ENCODE measurements at regions not wholly inside any gene's neighbourhood (a gene's known extent, or its start where the extent isn't known, plus 50 kb on each side); places are given as distances from the start of the nearest gene placed in this dataset.

GRCh38 chr3:15942462-15942861 lies 144.7 kb upstream of the ANKRD28 start:
- Histone ChIP-seq H4K20me1 (replicated peaks; ENCODE audit: control insufficient read depth, extremely low read depth, insufficient read depth, low read length) (no peaks in the 10 kb centered on the region), H3K27ac (ENCODE audit: insufficient read depth, low read depth, low read length) (no peak overlapping the region), H3K9me3 (replicated peaks; ENCODE audit: control insufficient read depth, insufficient read depth, low read length) (no peaks in the 10 kb centered on the region), H3K4me1 (ENCODE audit: control insufficient read depth, extremely low read depth, insufficient read depth, low read length) (no peaks in the 10 kb centered on the region), H3K4me2 (ENCODE audit: insufficient read depth, low read length) (no peak overlapping the region), H3K27me3 (ENCODE audit: control insufficient read depth in 2 of 2, insufficient read depth in 2 of 2, low read length in 2 of 2) (peaks cover 0 to 6% of the 10 kb centered on the region in 2 experiments), H3K79me2 (ENCODE audit: control insufficient read depth, insufficient read depth, low read length) (no peaks in the 10 kb centered on the region), H2AFZ (ENCODE audit: low read depth, low read length) (no peak overlapping the region), H3K9me1 (replicated peaks; ENCODE audit: control insufficient read depth, extremely low read depth, insufficient read depth, low read length) (no peaks in the 10 kb centered on the region), H3K9ac (replicated peaks; ENCODE audit: extremely low read depth, insufficient read depth, low read length) (no peak overlapping the region), H3K36me3 (ENCODE audit: control insufficient read depth in 2 of 2, extremely low read depth in 1 of 2, insufficient read depth in 2 of 2, low read length in 2 of 2) (no peaks in the 10 kb centered on the region), H3K4me3 (replicated peaks in 1 of 3; ENCODE audit: insufficient read depth in 1 of 3, low read depth in 1 of 3, low read length in 3 of 3) (no peak overlapping the region)
- POLR2A ChIA-PET, result no interaction called here
- CTCF ChIA-PET, result interaction anchor here (0.7 to 1.9 kb wide), 2 partner anchors 11 to 13 kb away, joined by 3 to 5 read pairs; no protein-coding TSS in a partner anchor
- no TSS peak for BruUV-seq (replicated peaks)
- TF ChIP-seq JUN (IDR thresholded peaks at IDR 0.05; ENCODE audit: borderline replicate concordance, insufficient read depth, insufficient read length, low read depth), result no peak
- no peak for DNase-seq (ENCODE audit: low read depth, low spot score)
- dilution Hi-C loops (cut with MboI; ENCODE audit: extremely low pct_ligation_motif_present, low sequenced_read_pairs) (no loop called here), intact Hi-C loops (cut with micrococcal nuclease) (no loop called here)
- FAIRE-seq, result no peak

GRCh38 chr3:15942936-15943335 lies 145.2 kb upstream of the ANKRD28 start:
- no peak overlapping the region for H2AFZ ChIP-seq (ENCODE audit: low read depth, low read length)
- intact Hi-C loops (cut with micrococcal nuclease) (no loop called here), dilution Hi-C loops (cut with MboI; ENCODE audit: extremely low pct_ligation_motif_present, low sequenced_read_pairs) (no loop called here)
- H3K27ac ChIP-seq (ENCODE audit: insufficient read depth, low read depth, low read length), result no peak overlapping the region
- TF ChIP-seq GATA2 (IDR thresholded peaks at IDR 0.05; ENCODE audit: insufficient read depth, insufficient read length, low read depth, low read length) (no peak), MAX (IDR thresholded peaks at IDR 0.05; ENCODE audit: insufficient read depth, insufficient read length) (no peak), EZH2 (IDR thresholded peaks at IDR 0.05; ENCODE audit: borderline replicate concordance, low read depth, low read length, severe bottlenecking) (no peak), JUN (IDR thresholded peaks at IDR 0.05; ENCODE audit: borderline replicate concordance, insufficient read depth, insufficient read length, low read depth) (no peak), CTCF (IDR thresholded peaks at IDR 0.05; ENCODE audit: extremely low read depth in 1 of 2, insufficient read depth in 1 of 2, low read depth in 1 of 2, low read length in 2 of 2) (no peak), POLR2AphosphoS5 (IDR thresholded peaks at IDR 0.05; ENCODE audit: insufficient read depth, low read depth, low read length) (no peak), FOS (IDR thresholded peaks at IDR 0.05; ENCODE audit: borderline replicate concordance, insufficient read depth, low read length) (no peak), POLR2A (IDR thresholded peaks at IDR 0.05; ENCODE audit: low read depth, low read length) (no peak), MYC (IDR thresholded peaks at IDR 0.05; ENCODE audit: low read depth, low read length) (no peak)
- no TSS peak for BruUV-seq (replicated peaks)
- H3K27me3 ChIP-seq (ENCODE audit: control insufficient read depth in 2 of 2, insufficient read depth in 2 of 2, low read length in 2 of 2), result peaks cover 0 to 6% of the 10 kb centered on the region in 2 experiments
- H3K36me3 ChIP-seq (ENCODE audit: control insufficient read depth in 2 of 2, extremely low read depth in 1 of 2, insufficient read depth in 2 of 2, low read length in 2 of 2), result no peaks in the 10 kb centered on the region
- no peak for DNase-seq (ENCODE audit: low read depth, low spot score)
- CTCF ChIA-PET, result interaction anchor here (0.7 to 1.9 kb wide), 2 partner anchors 11 to 13 kb away, joined by 3 to 5 read pairs; no protein-coding TSS in a partner anchor
- H3K9me3 ChIP-seq (replicated peaks; ENCODE audit: control insufficient read depth, insufficient read depth, low read length), result no peaks in the 10 kb centered on the region
- H4K20me1 ChIP-seq (replicated peaks; ENCODE audit: control insufficient read depth, extremely low read depth, insufficient read depth, low read length), result no peaks in the 10 kb centered on the region
- no peaks in the 10 kb centered on the region for H3K79me2 ChIP-seq (ENCODE audit: control insufficient read depth, insufficient read depth, low read length)
- no peak overlapping the region for H3K9ac ChIP-seq (replicated peaks; ENCODE audit: extremely low read depth, insufficient read depth, low read length)
- H3K4me1 ChIP-seq (ENCODE audit: control insufficient read depth, extremely low read depth, insufficient read depth, low read length), result no peaks in the 10 kb centered on the region
- H3K9me1 ChIP-seq (replicated peaks; ENCODE audit: control insufficient read depth, extremely low read depth, insufficient read depth, low read length), result no peaks in the 10 kb centered on the region
- H3K4me2 ChIP-seq (ENCODE audit: insufficient read depth, low read length), result no peak overlapping the region
- POLR2A ChIA-PET, result no interaction called here
- FAIRE-seq, result no peak
- no peak overlapping the region for H3K4me3 ChIP-seq (replicated peaks in 1 of 3; ENCODE audit: insufficient read depth in 1 of 3, low read depth in 1 of 3, low read length in 3 of 3)

Measured in endothelial cell of umbilical vein (primary cell).